Activated CD8-positive, alpha-beta memory T cell treated with anti-CD3 and anti-CD28 coated beads, Interleukin-2, amount 50 U/mL, for 24 hours (primary cell): ENCODE measurements at regions not wholly inside any gene's neighbourhood (a gene's known extent, or its start where the extent isn't known, plus 50 kb on each side); places are given as distances from the start of the nearest gene placed in this dataset.

Experiments
- DNase-seq: peaks from one replicate; pipeline ENCODE4 v3.0.0-alpha.2; 2020; ENCODE audit errors: extremely low read depth

- no peak for DNase-seq
These were observed 550.7 kb downstream of the RNF144A start for GRCh38 chr2:7467782-7468447.

DNA sequence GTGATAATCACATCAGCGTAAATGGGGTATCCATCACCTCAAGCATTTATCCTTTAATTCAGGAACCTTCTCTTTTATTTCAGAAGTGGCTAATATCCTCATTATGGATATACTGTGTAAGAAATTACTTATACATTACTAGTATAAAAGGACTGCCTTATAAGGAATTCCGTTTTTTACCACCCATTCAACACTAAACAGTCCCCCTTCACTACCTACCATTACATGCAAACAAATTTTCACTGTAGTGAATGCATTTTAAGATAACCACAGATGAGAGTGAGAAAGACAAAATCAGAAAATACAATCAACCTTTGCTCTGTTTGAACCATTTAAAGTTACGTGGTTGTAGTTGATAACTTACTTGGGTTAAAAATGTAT, 551.2 kb downstream of the RNF144A start:
- no peak for DNase-seq

DNA sequence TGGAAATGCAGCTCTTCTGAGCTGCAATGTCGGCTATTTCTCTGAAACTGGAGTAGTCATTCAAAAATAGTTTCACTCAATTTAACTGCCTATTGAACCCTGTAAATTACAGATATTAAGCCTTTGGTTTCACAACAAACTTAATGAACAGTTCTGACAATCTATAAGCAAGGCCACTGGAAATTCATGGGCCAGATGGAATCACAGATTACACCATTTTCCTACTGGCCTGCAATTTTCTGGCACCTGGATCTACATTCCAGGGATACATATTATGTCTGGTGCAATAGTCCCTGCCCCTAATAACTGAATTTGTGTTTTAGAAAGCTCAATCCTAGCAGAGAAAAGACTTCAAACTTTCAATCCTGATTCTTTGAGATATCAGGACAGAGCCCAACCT, 551.7 kb downstream of the RNF144A start:
- no peak for DNase-seq

- no peak for DNase-seq
These were observed 554.0 kb downstream of the RNF144A start for GRCh38 chr2:7471185-7471584.

GRCh38 chr2:7472465-7472864, 555.3 kb downstream of the RNF144A start:
- DNase-seq, result no peak

- no peak for DNase-seq
These were observed 556.0 kb downstream of the RNF144A start for GRCh38 chr2:7473135-7473771.

- no peak for DNase-seq
These were observed 559.2 kb downstream of the RNF144A start for GRCh38 chr2:7476371-7476770.

- DNase-seq, result no peak
These were observed 562.4 kb downstream of the RNF144A start for GRCh38 chr2:7479603-7480002.

- DNase-seq, result no peak
These were observed 563.2 kb downstream of the RNF144A start for GRCh38 chr2:7480431-7480830.

DNA sequence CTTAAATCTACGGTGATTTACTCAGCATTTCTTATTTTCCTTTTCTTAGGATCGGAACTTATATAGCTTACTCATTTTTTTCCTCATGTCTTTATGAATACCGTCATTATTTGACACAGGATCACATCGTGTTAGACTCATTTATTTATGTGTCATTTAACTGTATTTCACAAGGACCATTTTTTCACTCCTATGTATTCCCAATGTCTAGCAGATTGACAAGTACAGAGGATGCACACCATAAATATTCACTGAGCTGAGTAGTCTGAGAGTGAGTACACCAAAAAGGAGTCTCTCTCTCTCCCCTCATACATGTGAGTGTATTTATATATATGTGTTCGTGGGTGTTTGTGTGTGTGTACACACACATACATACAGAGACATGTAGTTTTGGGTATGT, 573.5 kb downstream of the RNF144A start:
- DNase-seq, result no peak

DNA sequence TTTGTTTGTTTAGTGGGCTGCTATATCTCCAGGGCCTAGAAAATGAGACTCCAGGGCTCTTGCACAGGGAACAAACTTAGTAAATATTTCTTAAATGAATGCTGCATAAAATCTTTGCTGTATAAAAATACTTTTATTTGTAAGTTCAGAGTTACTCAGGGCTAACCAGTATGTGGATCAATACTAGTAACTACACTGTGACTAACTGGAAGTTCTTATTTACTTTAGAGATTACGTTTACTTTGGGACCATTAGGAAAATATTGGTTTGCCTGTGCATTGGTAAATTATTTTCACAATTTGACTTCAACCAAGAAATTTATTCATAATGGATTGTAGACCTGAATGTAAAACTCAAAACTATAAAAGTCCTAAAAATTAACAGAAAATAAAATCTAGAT, 575.5 kb downstream of the RNF144A start:
- DNase-seq, result no peak

DNA sequence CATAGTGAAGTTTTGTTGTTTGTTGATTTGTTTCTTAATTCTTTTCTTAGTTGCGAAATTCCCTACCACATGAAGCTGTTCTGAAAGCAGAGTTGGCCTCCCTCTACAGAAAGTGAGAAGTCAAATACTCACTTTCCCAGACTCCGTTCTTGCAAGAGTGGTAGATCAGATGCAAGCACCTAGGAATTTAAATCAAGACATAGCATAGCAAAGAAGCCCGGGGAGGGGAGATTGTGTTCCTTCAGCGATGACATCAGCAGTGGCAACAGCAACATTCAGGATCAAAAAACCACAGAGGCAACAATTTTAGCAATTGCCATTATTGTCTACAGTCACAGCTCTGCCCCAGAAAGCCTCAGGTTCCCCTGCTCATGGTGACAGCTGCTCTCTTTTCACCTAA, 580.0 kb downstream of the RNF144A start:
- DNase-seq, result no peak

DNA sequence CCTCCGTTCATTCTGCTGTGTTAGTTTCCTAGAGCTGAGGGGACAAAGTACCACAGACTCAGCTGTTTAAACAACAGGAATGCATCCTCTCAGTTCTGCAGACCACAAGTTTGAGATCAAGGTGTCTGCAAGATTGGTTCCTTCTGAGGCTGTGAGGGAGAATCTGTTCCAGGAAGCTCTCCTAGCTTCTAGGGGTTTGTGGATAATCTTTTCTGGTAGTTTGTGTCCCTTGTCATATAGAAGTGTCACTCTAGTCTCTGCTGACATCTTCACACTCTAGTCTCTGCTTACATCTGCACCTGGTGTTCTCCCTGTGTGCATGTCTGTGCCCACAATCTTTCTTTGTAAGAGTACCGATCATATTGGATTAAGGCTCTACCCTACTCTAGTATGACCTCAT, 581.8 kb downstream of the RNF144A start:
- no peak for DNase-seq

GRCh38 chr2:7502336-7502735, 585.1 kb downstream of the RNF144A start:
- no peak for DNase-seq

GRCh38 chr2:7508296-7508943, 591.2 kb downstream of the RNF144A start:
- DNase-seq, result no peak

GRCh38 chr2:7510353-7510752, 593.1 kb downstream of the RNF144A start:
- no peak for DNase-seq

GRCh38 chr2:7513834-7514233, 596.6 kb downstream of the RNF144A start:
- no peak for DNase-seq

DNA sequence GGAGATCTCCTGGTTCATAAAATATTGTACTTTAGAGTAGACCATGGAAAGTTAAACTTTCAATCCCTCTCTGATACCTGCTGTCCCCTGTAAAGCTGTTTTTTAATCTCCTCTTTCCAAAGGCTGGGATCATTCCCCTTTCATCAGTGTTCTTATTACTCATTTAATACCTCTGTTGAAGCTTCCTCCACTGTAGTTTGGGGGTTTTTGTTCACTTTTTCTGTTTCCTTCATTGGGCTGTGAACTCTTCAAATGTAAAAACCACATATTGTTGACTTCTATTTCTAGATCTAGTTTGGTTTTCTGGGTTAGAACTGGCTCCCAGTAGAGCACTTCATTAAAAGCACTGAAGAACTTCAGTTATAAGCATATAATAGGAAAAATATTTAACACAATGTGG, 598.1 kb downstream of the RNF144A start:
- no peak for DNase-seq

- DNase-seq, result no peak
These were observed 599.4 kb downstream of the RNF144A start for GRCh38 chr2:7516484-7517063.

DNA sequence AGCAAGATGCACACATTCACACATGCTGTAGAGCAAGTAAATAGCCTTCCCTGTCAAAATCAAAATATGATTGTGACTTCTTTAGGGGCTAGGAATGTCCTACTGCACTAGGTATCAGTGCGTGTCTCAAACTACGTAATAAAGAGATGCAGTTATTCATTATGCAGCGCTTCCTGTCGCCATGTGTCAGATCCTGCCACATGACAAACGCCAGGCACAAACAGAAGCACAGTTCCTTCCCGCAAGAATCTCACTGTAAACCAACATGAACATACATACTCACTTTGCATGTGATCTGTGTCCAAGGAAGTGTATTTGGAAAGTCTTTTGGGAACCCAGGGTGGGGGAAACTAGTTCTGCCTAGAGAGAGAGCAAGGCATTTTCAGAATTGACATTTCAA, 599.9 kb downstream of the RNF144A start:
- no peak for DNase-seq

GRCh38 chr2:7517851-7518250, 600.6 kb downstream of the RNF144A start:
- DNase-seq, result no peak

DNA sequence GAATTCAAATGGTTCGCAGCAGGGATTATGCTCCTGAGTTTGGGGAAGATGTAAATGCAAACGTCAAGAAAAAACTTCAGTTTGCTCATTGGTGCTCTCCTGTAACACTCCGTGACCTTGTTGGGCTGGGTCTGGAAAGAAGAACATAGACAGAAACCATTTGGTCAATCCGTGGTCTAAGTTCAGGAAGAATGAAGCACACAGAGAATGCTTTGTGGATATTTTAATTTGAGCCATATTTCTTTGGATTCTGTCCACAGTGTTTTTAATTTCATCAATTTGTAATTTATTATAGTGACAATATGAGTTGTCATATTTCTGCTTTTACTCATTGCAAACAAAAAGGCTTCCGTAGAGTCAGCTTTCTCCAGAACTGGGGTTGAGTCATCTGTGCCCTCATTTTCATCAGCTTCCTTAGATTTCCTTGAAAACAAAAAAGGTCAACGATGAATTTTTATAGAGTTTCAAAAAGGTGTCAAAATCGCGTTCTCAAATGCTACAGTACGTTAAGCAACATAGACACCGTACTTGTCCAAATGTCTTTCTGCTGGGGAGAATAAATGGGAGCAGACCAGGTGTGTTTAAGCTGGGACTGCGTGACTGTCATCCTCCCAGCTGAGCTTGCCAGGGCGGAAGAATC, 606.4 kb downstream of the RNF144A start:
- DNase-seq, result no peak

- no peak for DNase-seq
These were observed 607.0 kb downstream of the RNF144A start for GRCh38 chr2:7524195-7524594.
